K562 (cell line): ENCODE measurements at regions not wholly inside any gene's neighbourhood (a gene's known extent, or its start where the extent isn't known, plus 50 kb on each side); places are given as distances from the start of the nearest gene placed in this dataset.

ENCODE experiments used
- KDM4B ChIP-seq, 2 experiments: fragments of 450-650 bp in 1 of 2; sonication (generic) in 1 of 2; IDR thresholded peaks; 2 replicates each; pipeline ENCODE4 v1.6.1; 2016 to 2017; ENCODE audit warnings: borderline replicate concordance in 2 of 2, antibody characterized with exemption in 1 of 2, low read depth in 1 of 2, mild to moderate bottlenecking in 1 of 2
- NFE2 ChIP-seq: IDR thresholded peaks from 2 replicates; pipeline ENCODE4 v1.6.1; 2014; ENCODE audit warnings: antibody characterized with exemption, low read depth
- POLR2AphosphoS5 ChIP-seq: IDR thresholded peaks from 2 replicates; pipeline ENCODE4 v1.6.1; 2011; ENCODE audit warnings: mild to moderate bottlenecking, low read depth, low read length, moderate library complexity; ENCODE audit not compliant: control insufficient read depth, insufficient read depth
- ZNF316 ChIP-seq: fragments of 450-650 bp; IDR thresholded peaks from 2 replicates; pipeline ENCODE4 v1.6.1; 2016
- TF ChIP-seq, protein P1 (sequence below): IDR thresholded peaks from 2 replicates; pipeline ENCODE4 v1.6.1; 2016; ENCODE audit warnings: missing genetic modification characterization, missing compliant biosample characterization
- TF ChIP-seq, protein P2 (sequence below): sonication (generic); formaldehyde crosslinking; IDR thresholded peaks from 2 replicates; pipeline ENCODE4 v1.8.1; 2023; ENCODE audit warnings: mild to moderate bottlenecking, missing genetic modification reagents
- TF ChIP-seq, protein P3 (sequence below): fragments of 250-450 bp; sonication (Bioruptor Pico); IDR thresholded peaks from 2 replicates; pipeline ENCODE4 v1.5.0; 2021
- TF ChIP-seq, protein P4 (sequence below): fragments of 450-650 bp; IDR thresholded peaks from 2 replicates; pipeline ENCODE4 v1.6.1; 2016; ENCODE audit warnings: low read depth
- TF ChIP-seq, protein P5 (sequence below): fragments of 450-650 bp; formaldehyde crosslinking; IDR thresholded peaks from 2 replicates; pipeline ENCODE4 v1.4.0; 2020; ENCODE audit warnings: mild to moderate bottlenecking, mixed read lengths

DNA sequence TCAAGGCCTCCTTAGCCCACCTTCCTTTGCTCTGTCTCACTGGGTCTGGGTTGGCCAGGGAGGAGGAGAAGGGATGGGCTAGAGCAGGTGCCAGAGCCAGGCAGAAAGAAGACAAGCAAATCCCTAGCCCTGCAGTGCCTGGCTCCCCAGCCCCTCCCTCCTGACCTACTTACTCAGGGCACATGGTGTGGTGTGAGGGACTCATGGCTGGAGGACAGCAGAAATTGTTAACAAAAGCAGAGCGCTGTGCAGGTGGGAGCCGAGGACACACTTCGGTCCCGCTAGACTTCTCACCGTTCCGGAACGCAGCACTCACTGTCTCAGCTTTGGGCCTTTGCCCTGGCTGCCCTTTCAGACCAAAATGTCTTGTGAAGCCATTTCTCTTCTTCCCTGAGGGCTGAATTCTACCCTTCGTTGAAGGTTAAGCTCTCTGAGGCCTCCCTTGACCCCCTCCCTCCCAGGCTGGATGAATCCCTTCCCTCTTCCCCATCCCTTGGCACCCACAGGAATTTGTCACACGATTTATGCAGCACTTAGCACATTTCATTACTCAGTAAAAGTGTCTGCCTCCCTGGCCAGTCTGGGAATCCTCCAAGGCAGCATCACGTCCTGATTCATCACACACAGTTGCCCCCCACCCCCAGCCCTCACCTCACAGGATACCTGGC lies 263.9 kb upstream of the TRPC7 start:
- TF ChIP-seq KDM4B (IDR thresholded peaks at IDR 0.05; ENCODE audit: borderline replicate concordance in 2 of 2, low read depth in 1 of 2) (no peak), NFE2 (no peak), ZNF316 (no peak), POLR2AphosphoS5 (no peak)
- TF ChIP-seq, protein P1, sequence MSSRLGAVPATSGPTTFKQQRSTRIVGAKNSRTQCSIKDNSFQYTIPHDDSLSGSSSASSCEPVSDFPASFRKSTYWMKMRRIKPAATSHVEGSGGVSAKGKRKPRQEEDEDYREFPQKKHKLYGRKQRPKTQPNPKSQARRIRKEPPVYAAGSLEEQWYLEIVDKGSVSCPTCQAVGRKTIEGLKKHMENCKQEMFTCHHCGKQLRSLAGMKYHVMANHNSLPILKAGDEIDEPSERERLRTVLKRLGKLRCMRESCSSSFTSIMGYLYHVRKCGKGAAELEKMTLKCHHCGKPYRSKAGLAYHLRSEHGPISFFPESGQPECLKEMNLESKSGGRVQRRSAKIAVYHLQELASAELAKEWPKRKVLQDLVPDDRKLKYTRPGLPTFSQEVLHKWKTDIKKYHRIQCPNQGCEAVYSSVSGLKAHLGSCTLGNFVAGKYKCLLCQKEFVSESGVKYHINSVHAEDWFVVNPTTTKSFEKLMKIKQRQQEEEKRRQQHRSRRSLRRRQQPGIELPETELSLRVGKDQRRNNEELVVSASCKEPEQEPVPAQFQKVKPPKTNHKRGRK (tag): no peak
- TF ChIP-seq, protein P2, sequence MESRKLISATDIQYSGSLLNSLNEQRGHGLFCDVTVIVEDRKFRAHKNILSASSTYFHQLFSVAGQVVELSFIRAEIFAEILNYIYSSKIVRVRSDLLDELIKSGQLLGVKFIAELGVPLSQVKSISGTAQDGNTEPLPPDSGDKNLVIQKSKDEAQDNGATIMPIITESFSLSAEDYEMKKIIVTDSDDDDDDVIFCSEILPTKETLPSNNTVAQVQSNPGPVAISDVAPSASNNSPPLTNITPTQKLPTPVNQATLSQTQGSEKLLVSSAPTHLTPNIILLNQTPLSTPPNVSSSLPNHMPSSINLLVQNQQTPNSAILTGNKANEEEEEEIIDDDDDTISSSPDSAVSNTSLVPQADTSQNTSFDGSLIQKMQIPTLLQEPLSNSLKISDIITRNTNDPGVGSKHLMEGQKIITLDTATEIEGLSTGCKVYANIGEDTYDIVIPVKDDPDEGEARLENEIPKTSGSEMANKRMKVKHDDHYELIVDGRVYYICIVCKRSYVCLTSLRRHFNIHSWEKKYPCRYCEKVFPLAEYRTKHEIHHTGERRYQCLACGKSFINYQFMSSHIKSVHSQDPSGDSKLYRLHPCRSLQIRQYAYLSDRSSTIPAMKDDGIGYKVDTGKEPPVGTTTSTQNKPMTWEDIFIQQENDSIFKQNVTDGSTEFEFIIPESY: no peak
- TF ChIP-seq, protein P3, sequence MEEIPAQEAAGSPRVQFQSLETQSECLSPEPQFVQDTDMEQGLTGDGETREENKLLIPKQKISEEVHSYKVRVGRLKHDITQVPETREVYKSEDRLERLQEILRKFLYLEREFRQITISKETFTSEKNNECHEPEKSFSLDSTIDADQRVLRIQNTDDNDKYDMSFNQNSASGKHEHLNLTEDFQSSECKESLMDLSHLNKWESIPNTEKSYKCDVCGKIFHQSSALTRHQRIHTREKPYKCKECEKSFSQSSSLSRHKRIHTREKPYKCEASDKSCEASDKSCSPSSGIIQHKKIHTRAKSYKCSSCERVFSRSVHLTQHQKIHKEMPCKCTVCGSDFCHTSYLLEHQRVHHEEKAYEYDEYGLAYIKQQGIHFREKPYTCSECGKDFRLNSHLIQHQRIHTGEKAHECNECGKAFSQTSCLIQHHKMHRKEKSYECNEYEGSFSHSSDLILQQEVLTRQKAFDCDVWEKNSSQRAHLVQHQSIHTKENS (CRISPR knock-in tag): no peak
- TF ChIP-seq, protein P4, sequence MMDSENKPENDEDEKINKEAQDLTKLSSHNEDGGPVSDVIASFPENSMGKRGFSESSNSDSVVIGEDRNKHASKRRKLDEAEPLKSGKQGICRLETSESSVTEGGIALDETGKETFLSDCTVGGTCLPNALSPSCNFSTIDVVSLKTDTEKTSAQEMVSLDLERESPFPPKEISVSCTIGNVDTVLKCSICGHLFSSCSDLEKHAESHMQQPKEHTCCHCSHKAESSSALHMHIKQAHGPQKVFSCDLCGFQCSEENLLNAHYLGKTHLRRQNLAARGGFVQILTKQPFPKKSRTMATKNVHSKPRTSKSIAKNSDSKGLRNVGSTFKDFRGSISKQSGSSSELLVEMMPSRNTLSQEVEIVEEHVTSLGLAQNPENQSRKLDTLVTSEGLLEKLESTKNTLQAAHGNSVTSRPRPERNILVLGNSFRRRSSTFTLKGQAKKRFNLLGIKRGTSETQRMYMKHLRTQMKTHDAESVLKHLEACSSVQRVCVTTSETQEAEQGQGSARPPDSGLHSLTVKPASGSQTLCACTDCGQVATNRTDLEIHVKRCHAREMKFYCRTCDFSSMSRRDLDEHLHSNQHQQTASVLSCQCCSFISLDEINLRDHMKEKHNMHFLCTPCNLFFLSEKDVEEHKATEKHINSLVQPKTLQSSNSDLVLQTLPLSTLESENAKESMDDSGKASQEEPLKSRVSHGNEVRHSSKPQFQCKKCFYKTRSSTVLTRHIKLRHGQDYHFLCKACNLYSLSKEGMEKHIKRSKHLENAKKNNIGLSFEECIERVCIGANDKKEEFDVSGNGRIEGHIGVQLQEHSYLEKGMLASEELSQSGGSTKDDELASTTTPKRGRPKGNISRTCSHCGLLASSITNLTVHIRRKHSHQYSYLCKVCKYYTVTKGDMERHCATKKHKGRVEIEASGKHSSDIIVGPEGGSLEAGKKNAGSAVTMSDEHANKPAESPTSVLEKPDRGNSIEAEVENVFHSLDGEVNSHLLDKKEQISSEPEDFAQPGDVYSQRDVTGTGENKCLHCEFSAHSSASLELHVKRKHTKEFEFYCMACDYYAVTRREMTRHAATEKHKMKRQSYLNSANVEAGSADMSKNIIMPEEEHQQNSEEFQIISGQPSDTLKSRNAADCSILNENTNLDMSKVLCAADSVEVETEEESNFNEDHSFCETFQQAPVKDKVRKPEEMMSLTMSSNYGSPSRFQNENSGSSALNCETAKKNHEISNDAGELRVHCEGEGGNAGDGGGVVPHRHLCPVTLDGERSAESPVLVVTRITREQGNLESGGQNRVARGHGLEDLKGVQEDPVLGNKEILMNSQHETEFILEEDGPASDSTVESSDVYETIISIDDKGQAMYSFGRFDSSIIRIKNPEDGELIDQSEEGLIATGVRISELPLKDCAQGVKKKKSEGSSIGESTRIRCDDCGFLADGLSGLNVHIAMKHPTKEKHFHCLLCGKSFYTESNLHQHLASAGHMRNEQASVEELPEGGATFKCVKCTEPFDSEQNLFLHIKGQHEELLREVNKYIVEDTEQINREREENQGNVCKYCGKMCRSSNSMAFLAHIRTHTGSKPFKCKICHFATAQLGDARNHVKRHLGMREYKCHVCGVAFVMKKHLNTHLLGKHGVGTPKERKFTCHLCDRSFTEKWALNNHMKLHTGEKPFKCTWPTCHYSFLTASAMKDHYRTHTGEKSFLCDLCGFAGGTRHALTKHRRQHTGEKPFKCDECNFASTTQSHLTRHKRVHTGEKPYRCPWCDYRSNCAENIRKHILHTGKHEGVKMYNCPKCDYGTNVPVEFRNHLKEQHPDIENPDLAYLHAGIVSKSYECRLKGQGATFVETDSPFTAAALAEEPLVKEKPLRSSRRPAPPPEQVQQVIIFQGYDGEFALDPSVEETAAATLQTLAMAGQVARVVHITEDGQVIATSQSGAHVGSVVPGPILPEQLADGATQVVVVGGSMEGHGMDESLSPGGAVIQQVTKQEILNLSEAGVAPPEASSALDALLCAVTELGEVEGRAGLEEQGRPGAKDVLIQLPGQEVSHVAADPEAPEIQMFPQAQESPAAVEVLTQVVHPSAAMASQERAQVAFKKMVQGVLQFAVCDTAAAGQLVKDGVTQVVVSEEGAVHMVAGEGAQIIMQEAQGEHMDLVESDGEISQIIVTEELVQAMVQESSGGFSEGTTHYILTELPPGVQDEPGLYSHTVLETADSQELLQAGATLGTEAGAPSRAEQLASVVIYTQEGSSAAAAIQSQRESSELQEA: no peak
- TF ChIP-seq, protein P5, sequence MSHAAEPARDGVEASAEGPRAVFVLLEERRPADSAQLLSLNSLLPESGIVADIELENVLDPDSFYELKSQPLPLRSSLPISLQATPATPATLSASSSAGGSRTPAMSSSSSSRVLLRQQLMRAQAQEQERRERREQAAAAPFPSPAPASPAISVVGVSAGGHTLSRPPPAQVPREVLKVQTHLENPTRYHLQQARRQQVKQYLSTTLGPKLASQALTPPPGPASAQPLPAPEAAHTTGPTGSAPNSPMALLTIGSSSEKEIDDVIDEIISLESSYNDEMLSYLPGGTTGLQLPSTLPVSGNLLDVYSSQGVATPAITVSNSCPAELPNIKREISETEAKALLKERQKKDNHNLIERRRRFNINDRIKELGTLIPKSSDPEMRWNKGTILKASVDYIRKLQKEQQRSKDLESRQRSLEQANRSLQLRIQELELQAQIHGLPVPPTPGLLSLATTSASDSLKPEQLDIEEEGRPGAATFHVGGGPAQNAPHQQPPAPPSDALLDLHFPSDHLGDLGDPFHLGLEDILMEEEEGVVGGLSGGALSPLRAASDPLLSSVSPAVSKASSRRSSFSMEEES (CRISPR knock-in tag): no peak
